ENCODE measurements at regions not wholly inside any gene's neighbourhood (a gene's known extent, or its start where the extent isn't known, plus 50 kb on each side); places are given as distances from the start of the nearest gene placed in this dataset.

- no peaks in the 10 kb centered on the region for H3K36me3 ChIP-seq (ENCODE audit: control insufficient read depth, insufficient read depth, low read length)
- no peaks in the 10 kb centered on the region for H3K27me3 ChIP-seq (ENCODE audit: control insufficient read depth, insufficient read depth, low read length)
These were observed 608.0 kb upstream of the JAG1 start for GRCh38 chr20:11281768-11282167.

GRCh38 chr20:11287126-11287525 lies 613.3 kb upstream of the JAG1 start:
- Histone ChIP-seq H3K4me3 (ENCODE audit: low read depth, low read length) (no peak overlapping the region), H3K36me3 (ENCODE audit: control insufficient read depth, insufficient read depth, low read length) (no peaks in the 10 kb centered on the region), H3K27me3 (ENCODE audit: control insufficient read depth, insufficient read depth, low read length) (no peaks in the 10 kb centered on the region)
- DNase-seq (ENCODE audit: low read depth): no peak
- no peak for TF ChIP-seq CTCF (IDR thresholded peaks at IDR 0.05; ENCODE audit: insufficient read depth, low read length, poor library complexity, severe bottlenecking)

More at GRCh38 chr20:11281768-11282167, 608.0 kb upstream of the JAG1 start:
- TF ChIP-seq CTCF (IDR thresholded peaks at IDR 0.05; ENCODE audit: insufficient read depth, low read length, poor library complexity, severe bottlenecking): no peak
- H3K4me3 ChIP-seq (ENCODE audit: low read depth, low read length): no peak overlapping the region
- DNase-seq (ENCODE audit: low read depth): no peak

GRCh38 chr20:11296221-11296620 lies 621.5 kb upstream of the BTBD3 start:
- no peaks in the 10 kb centered on the region for H3K36me3 ChIP-seq (ENCODE audit: control insufficient read depth, insufficient read depth, low read length)
- no peaks in the 10 kb centered on the region for H3K27me3 ChIP-seq (ENCODE audit: control insufficient read depth, insufficient read depth, low read length)
- H3K4me3 ChIP-seq (ENCODE audit: low read depth, low read length): no peak overlapping the region
- no peak for TF ChIP-seq CTCF (IDR thresholded peaks at IDR 0.05; ENCODE audit: insufficient read depth, low read length, poor library complexity, severe bottlenecking)
- no peak for DNase-seq (ENCODE audit: low read depth)

GRCh38 chr20:11296951-11297350 lies 620.7 kb upstream of the BTBD3 start:
- Histone ChIP-seq H3K4me3 (ENCODE audit: low read depth, low read length) (no peak overlapping the region), H3K36me3 (ENCODE audit: control insufficient read depth, insufficient read depth, low read length) (no peaks in the 10 kb centered on the region), H3K27me3 (ENCODE audit: control insufficient read depth, insufficient read depth, low read length) (no peaks in the 10 kb centered on the region)
- TF ChIP-seq CTCF (IDR thresholded peaks at IDR 0.05; ENCODE audit: insufficient read depth, low read length, poor library complexity, severe bottlenecking): no peak
- no peak for DNase-seq (ENCODE audit: low read depth)

GRCh38 chr20:11301699-11302098 lies 616.0 kb upstream of the BTBD3 start:
- no peak overlapping the region for H3K4me3 ChIP-seq (ENCODE audit: low read depth, low read length)
- TF ChIP-seq CTCF (IDR thresholded peaks at IDR 0.05; ENCODE audit: insufficient read depth, low read length, poor library complexity, severe bottlenecking): no peak
- H3K27me3 ChIP-seq (ENCODE audit: control insufficient read depth, insufficient read depth, low read length): no peaks in the 10 kb centered on the region
- H3K36me3 ChIP-seq (ENCODE audit: control insufficient read depth, insufficient read depth, low read length): no peaks in the 10 kb centered on the region
- DNase-seq (ENCODE audit: low read depth): no peak

- DNase-seq (ENCODE audit: low read depth): no peak
- TF ChIP-seq CTCF (IDR thresholded peaks at IDR 0.05; ENCODE audit: insufficient read depth, low read length, poor library complexity, severe bottlenecking): no peak
These were observed 615.3 kb upstream of the BTBD3 start for GRCh38 chr20:11302436-11302835.

More at GRCh38 chr20:11302436-11302835, 615.3 kb upstream of the BTBD3 start:
- Histone ChIP-seq H3K27me3 (ENCODE audit: control insufficient read depth, insufficient read depth, low read length) (no peaks in the 10 kb centered on the region), H3K4me3 (ENCODE audit: low read depth, low read length) (no peak overlapping the region), H3K36me3 (ENCODE audit: control insufficient read depth, insufficient read depth, low read length) (no peaks in the 10 kb centered on the region)
